Naive thymus-derived CD4-positive, alpha-beta T cell (primary cell): ENCODE measurements at regions not wholly inside any gene's neighbourhood (a gene's known extent, or its start where the extent isn't known, plus 50 kb on each side); places are given as distances from the start of the nearest gene placed in this dataset.

Experiments
- ATAC-seq: fragments of 150-1000 bp; cut with Tn5 transposase; 2 replicates; pipeline ENCODE4 v1.10.0; 2021; ENCODE audit warnings: mild to moderate bottlenecking, moderate library complexity
- CTCF ChIA-PET: fragments of 350-600 bp; sonication (Branson Sonifier 250); formaldehyde crosslinking; loops from one replicate; lab custom pipeline; 2021; ENCODE audit warnings: antibody characterized with exemption; lab: Charles Lee
- POLR2A ChIA-PET: fragments of 350-600 bp; sonication (Branson Sonifier 250); formaldehyde crosslinking; loops from one replicate; lab custom pipeline; 2021; ENCODE audit warnings: antibody characterized with exemption, inconsistent platforms; lab: Charles Lee
- DNase-seq, 9 donors: peaks; one replicate each; pipeline versions ENCODE4 v3.0.0 to v3.0.0-alpha.2; 2020 to 2022; ENCODE audit warnings: mixed read lengths in 1 of 9
- H3K27ac ChIP-seq: one replicate; pipeline ENCODE4 v1.7.0; 2013; ENCODE audit warnings: mild to moderate bottlenecking, low read depth, low read length, moderate library complexity
- H3K27me3 ChIP-seq, 2 donors: one replicate each; pipeline ENCODE4 v1.7.0; 2013; ENCODE audit warnings: low read length in 2 of 2, mild to moderate bottlenecking in 2 of 2, moderate library complexity in 2 of 2; ENCODE audit not compliant: control insufficient read depth in 2 of 2, insufficient read depth in 2 of 2
- H3K36me3 ChIP-seq, 3 experiments: 1 replicate in 2 of 3; 2 replicates in 1 of 3; pipeline ENCODE4 v1.7.0; 2013; ENCODE audit warnings: low read length in 3 of 3, mild to moderate bottlenecking in 3 of 3, moderate library complexity in 1 of 3; ENCODE audit not compliant: insufficient read depth in 3 of 3, control insufficient read depth in 2 of 3
- H3K4me1 ChIP-seq, 2 donors: one replicate each; pipeline ENCODE4 v1.7.0; 2013; ENCODE audit warnings: low read length in 2 of 2, mild to moderate bottlenecking in 2 of 2, moderate library complexity in 1 of 2; ENCODE audit not compliant: control insufficient read depth in 2 of 2, insufficient read depth in 2 of 2
- H3K4me3 ChIP-seq: 2 replicates; pipeline ENCODE4 v1.7.0; 2013; ENCODE audit warnings: mild to moderate bottlenecking, low read length
- H3K9me3 ChIP-seq, 3 experiments: 1 replicate in 2 of 3; 2 replicates in 1 of 3; pipeline ENCODE4 v1.7.0; 2013; ENCODE audit warnings: low read length in 3 of 3; ENCODE audit not compliant: control insufficient read depth in 2 of 3
- H3K27ac Mint-ChIP-seq, 9 donors: one replicate each; pipeline ENCODE4 v1.8.0; 2020 to 2022; ENCODE audit warnings: mixed read lengths in 9 of 9, mild to moderate bottlenecking in 8 of 9, moderate library complexity in 5 of 9, inconsistent platforms in 2 of 9
- H3K27me3 Mint-ChIP-seq, 5 donors: one replicate each; pipeline ENCODE4 v1.8.0; 2021 to 2022; ENCODE audit warnings: mixed read lengths in 5 of 5, mild to moderate bottlenecking in 1 of 5
- H3K36me3 Mint-ChIP-seq, 5 donors: one replicate each; pipeline ENCODE4 v1.8.0; 2020 to 2022; ENCODE audit warnings: mixed read lengths in 5 of 5, mild to moderate bottlenecking in 3 of 5, inconsistent platforms in 1 of 5
- H3K4me1 Mint-ChIP-seq, 7 donors: one replicate each; pipeline ENCODE4 v1.8.0; 2020 to 2022; ENCODE audit warnings: mixed read lengths in 7 of 7, mild to moderate bottlenecking in 3 of 7, inconsistent platforms in 1 of 7
- H3K4me3 Mint-ChIP-seq, 10 donors: one replicate each; pipeline ENCODE4 v1.8.0; 2020 to 2022; ENCODE audit warnings: mild to moderate bottlenecking in 10 of 10, mixed read lengths in 10 of 10, moderate library complexity in 6 of 10, inconsistent platforms in 2 of 10
- H3K9me3 Mint-ChIP-seq, 11 donors: one replicate each; pipeline ENCODE4 v1.8.0; 2020 to 2022; ENCODE audit warnings: mixed read lengths in 11 of 11, mild to moderate bottlenecking in 4 of 11, inconsistent platforms in 1 of 11, moderate library complexity in 1 of 11
- intact Hi-C, 2 donors: fragments of 100-400 bp; cut with micrococcal nuclease; formaldehyde crosslinking; loops; one replicate each; pipeline ENCODE4 v1.15.1; 2023

DNA sequence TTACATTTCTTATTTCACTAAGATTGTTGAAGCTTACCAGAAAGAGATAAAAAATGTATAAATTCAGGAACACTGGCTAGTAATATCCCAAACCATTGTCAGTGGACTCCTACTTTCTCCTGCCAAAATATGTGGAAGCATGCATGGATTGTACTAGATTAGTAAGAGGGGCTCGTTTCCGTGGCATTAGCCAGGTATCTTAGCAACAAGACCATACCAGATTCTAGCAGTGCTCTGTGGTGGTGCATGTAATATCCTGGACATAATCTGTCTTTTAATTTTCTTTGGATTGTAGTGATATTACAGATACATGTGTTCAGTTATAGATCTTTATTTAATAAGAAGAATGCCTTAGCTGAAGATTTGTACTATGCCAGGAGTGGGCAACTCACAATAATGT lies 371.9 kb upstream of the PITX2 start:
- H3K9me3 ChIP-seq = no peaks in the 10 kb centered on the region
- intact Hi-C loops = no loop called here
- DNase-seq (no peak), ATAC-seq (no peak)
- ChIA-PET CTCF (no interaction called here), POLR2A (no interaction called here)
- H3K27ac ChIP-seq = no peak overlapping the region
- no peaks in the 10 kb centered on the region for H3K36me3 ChIP-seq
- Mint-ChIP-seq H3K9me3 (peaks cover 0 to 2% (median 0%) of the 10 kb centered on the region in 11 donors), H3K27me3 (no peaks in the 10 kb centered on the region), H3K36me3 (no peaks in the 10 kb centered on the region), H3K27ac (no peak overlapping the region), H3K4me1 (no peaks in the 10 kb centered on the region), H3K4me3 (no peak overlapping the region)
- no peaks in the 10 kb centered on the region for H3K27me3 ChIP-seq
- H3K4me1 ChIP-seq = no peaks in the 10 kb centered on the region
- no peak overlapping the region for H3K4me3 ChIP-seq

DNA sequence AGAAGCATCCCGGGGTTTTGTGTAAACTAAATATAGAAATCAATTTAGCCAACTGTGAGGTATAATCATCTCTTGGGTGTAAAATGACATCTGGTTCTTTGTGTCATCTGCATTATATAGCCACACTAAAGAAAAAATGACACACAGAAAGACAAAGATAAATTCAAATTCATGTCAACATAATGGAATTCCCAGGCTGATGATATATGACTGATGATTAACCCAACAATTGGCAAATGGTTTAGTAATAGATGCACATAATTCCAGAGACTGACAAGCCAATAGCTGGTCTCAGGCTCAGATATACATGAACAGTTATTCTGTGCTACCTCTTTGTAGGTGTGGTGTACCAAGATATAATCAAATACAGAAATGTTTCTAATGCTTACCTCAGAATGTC lies 375.4 kb upstream of the PITX2 start:
- H3K9me3 Mint-ChIP-seq = peaks cover 0 to 4% (median 0%) of the 10 kb centered on the region in 11 donors
- no peak for ATAC-seq
- ChIA-PET POLR2A (no interaction called here), CTCF (no interaction called here)
- no peaks in the 10 kb centered on the region for H3K4me1 ChIP-seq
- H3K4me1 Mint-ChIP-seq = no peaks in the 10 kb centered on the region
- H3K9me3 ChIP-seq = no peaks in the 10 kb centered on the region
- no peaks in the 10 kb centered on the region for H3K36me3 Mint-ChIP-seq
- no peak overlapping the region for H3K4me3 Mint-ChIP-seq
- no peaks in the 10 kb centered on the region for H3K36me3 ChIP-seq
- no peaks in the 10 kb centered on the region for H3K27me3 Mint-ChIP-seq
- H3K27ac ChIP-seq = no peak overlapping the region
- no peak overlapping the region for H3K27ac Mint-ChIP-seq
- no peaks in the 10 kb centered on the region for H3K27me3 ChIP-seq
- no peak for DNase-seq
- H3K4me3 ChIP-seq = no peak overlapping the region
- intact Hi-C loops = no loop called here

DNA sequence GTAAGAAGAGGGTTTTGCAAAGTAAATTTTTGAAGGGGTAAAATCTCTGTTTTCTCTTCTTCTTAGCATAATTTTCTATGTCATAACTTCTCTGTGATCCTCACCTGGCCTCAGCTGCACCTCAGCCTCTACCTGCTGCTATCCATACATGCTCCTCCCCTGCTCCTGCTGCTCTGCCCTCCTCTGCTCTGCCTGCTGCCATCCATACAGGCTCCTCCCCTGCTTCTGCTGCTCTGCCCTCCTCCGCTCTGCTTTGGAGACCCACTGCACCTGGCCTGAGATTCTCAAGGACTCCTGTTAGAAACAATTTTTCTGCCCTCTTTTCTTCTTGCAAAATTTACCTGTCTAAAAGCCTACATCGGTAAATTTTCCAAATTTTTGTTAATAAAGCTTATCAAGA lies 388.6 kb upstream of the PITX2 start:
- no peak for DNase-seq
- ChIA-PET CTCF (no interaction called here), POLR2A (no interaction called here)
- no peaks in the 10 kb centered on the region for H3K4me1 ChIP-seq
- Mint-ChIP-seq H3K4me1 (no peaks in the 10 kb centered on the region), H3K4me3 (no peak overlapping the region), H3K9me3 (peaks cover 0 to 4% (median 0%) of the 10 kb centered on the region in 11 donors), H3K27ac (no peak overlapping the region), H3K27me3 (no peaks in the 10 kb centered on the region), H3K36me3 (no peaks in the 10 kb centered on the region)
- H3K36me3 ChIP-seq = no peaks in the 10 kb centered on the region
- H3K9me3 ChIP-seq = no peaks in the 10 kb centered on the region
- H3K27ac ChIP-seq = no peak overlapping the region
- intact Hi-C loops = no loop called here
- H3K4me3 ChIP-seq = no peak overlapping the region
- no peak for ATAC-seq
- no peaks in the 10 kb centered on the region for H3K27me3 ChIP-seq

DNA sequence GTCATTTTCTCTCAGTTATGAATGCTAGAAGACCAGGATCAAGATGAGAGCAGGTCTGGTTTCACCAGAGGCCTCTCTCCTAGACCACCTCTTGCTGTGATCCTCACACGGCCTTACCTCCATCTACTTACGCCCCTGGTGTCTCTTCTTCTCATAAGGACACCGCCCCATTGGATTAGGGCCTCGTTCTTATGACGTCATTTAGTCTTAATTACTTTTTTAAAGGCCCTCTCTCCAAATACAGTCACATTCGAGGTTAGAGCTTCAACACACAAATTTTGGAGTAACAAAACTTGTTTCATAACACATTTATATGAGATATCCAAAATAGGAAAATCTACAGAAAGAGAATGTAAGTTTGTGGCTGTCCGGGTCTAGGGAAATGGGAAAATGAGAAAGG lies 391.0 kb upstream of the PITX2 start:
- no peaks in the 10 kb centered on the region for H3K27me3 ChIP-seq
- Mint-ChIP-seq H3K4me3 (no peak overlapping the region), H3K36me3 (no peaks in the 10 kb centered on the region), H3K27me3 (peaks cover 0 to 4% (median 0%) of the 10 kb centered on the region in 5 donors), H3K9me3 (peaks cover 0 to 4% (median 0%) of the 10 kb centered on the region in 11 donors), H3K4me1 (no peaks in the 10 kb centered on the region), H3K27ac (no peak overlapping the region)
- ATAC-seq = no peak
- intact Hi-C loops = no loop called here
- H3K4me1 ChIP-seq = no peaks in the 10 kb centered on the region
- ChIA-PET POLR2A (no interaction called here), CTCF (no interaction called here)
- H3K4me3 ChIP-seq = no peak overlapping the region
- no peaks in the 10 kb centered on the region for H3K9me3 ChIP-seq
- no peak overlapping the region for H3K27ac ChIP-seq
- no peak for DNase-seq
- no peaks in the 10 kb centered on the region for H3K36me3 ChIP-seq

DNA sequence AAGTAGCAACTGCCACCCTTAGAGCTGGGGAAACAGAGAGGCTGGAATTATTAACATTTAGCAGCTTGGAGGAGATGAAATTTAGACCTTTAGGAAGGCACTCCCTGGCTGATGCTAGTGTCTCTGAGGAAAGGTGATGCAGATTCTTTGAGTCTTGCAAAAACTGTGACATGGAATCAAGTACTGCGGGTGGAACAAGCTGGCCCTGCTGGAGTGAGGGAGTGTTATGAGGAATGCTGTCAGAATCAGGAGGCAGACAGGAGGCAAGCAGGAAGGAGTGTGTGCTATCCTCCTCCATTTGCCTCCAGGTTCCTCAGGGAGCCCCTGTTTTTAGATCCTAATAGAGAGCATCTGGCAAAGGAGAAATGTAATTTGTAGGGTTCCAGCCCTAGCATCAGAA lies 391.7 kb upstream of the PITX2 start:
- CTCF ChIA-PET = no interaction called here

DNA sequence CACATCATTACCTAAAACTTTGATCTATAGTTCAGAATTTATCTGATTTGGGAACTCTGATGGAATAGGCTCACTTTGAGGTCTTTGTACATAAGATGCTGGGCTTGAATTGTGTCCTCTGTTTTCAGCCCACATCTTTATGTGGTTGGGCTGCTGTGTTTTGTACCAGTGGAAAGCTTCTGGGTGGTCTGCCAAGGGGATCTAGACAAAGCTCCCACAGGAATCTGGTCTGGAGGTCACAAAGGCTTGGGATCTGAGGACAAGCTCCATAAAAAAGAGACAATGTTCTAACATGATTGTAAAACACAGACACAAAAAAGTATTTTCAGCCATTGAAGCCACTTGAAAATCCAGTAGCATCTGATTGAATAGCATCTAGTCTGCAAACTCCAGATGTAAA lies 393.5 kb upstream of the PITX2 start:
- no peaks in the 10 kb centered on the region for H3K4me1 Mint-ChIP-seq
- H3K9me3 ChIP-seq = no peaks in the 10 kb centered on the region
- CTCF ChIA-PET = no interaction called here
- peaks cover 0 to 4% (median 0%) of the 10 kb centered on the region in 5 donors for H3K27me3 Mint-ChIP-seq
- ATAC-seq (no peak), DNase-seq (no peak)
- no peak overlapping the region for H3K4me3 ChIP-seq
- no peaks in the 10 kb centered on the region for H3K36me3 ChIP-seq
- H3K36me3 Mint-ChIP-seq = no peaks in the 10 kb centered on the region
- H3K4me3 Mint-ChIP-seq = no peak overlapping the region
- H3K27ac ChIP-seq = no peak overlapping the region
- peaks cover 0 to 6% (median 2%) of the 10 kb centered on the region in 11 donors for H3K9me3 Mint-ChIP-seq
- H3K4me1 ChIP-seq = no peaks in the 10 kb centered on the region
- no peak overlapping the region for H3K27ac Mint-ChIP-seq
- no peaks in the 10 kb centered on the region for H3K27me3 ChIP-seq
- POLR2A ChIA-PET = no interaction called here
- intact Hi-C loops = no loop called here

More for the DNA sequence above, 391.7 kb upstream of the PITX2 start:
- Histone ChIP-seq H3K4me1 (no peaks in the 10 kb centered on the region), H3K27me3 (no peaks in the 10 kb centered on the region), H3K9me3 (no peaks in the 10 kb centered on the region), H3K36me3 (no peaks in the 10 kb centered on the region), H3K4me3 (no peak overlapping the region), H3K27ac (no peak overlapping the region)
- Mint-ChIP-seq H3K4me1 (no peaks in the 10 kb centered on the region), H3K4me3 (no peak overlapping the region), H3K36me3 (no peaks in the 10 kb centered on the region), H3K9me3 (peaks cover 0 to 5% (median 2%) of the 10 kb centered on the region in 11 donors), H3K27me3 (peaks cover 0 to 4% (median 0%) of the 10 kb centered on the region in 5 donors), H3K27ac (no peak overlapping the region)
- DNase-seq (no peak), ATAC-seq (no peak)
- intact Hi-C loops = no loop called here
- POLR2A ChIA-PET = no interaction called here

DNA sequence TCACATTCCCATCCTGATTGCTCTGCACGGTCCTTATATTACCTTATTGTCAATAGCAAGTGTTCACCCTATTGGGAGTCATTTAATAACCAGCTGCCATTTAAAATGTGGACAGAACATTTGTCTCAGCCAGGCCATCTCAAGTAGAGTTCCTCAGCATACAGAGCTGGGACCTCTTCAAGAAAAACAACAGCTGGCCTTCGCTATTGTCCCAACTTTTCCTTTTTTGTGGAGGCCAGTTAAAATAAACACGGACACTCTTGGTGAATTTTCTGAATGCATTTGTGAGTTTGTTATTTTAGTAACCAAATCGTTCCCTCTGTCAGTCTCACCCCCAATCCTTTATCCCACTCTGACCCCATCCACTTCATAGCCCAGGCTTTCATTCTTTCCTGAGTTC lies 395.3 kb upstream of the PITX2 start:
- Histone ChIP-seq H3K4me1 (no peaks in the 10 kb centered on the region), H3K4me3 (no peak overlapping the region), H3K9me3 (no peaks in the 10 kb centered on the region), H3K36me3 (no peaks in the 10 kb centered on the region), H3K27me3 (no peaks in the 10 kb centered on the region), H3K27ac (no peak overlapping the region)
- H3K9me3 Mint-ChIP-seq = peaks cover 0 to 5% (median 0%) of the 10 kb centered on the region in 11 donors
- ATAC-seq (no peak), DNase-seq (no peak)
- intact Hi-C loops = no loop called here
- peaks cover 0 to 4% (median 0%) of the 10 kb centered on the region in 5 donors for H3K27me3 Mint-ChIP-seq
- no peaks in the 10 kb centered on the region for H3K36me3 Mint-ChIP-seq
- POLR2A ChIA-PET = no interaction called here
- no peaks in the 10 kb centered on the region for H3K4me1 Mint-ChIP-seq
- no peak overlapping the region for H3K4me3 Mint-ChIP-seq
- H3K27ac Mint-ChIP-seq = no peak overlapping the region
- CTCF ChIA-PET = no interaction called here
